NCI-H748 (cell line): ENCODE measurements at regions not wholly inside any gene's neighbourhood (a gene's known extent, or its start where the extent isn't known, plus 50 kb on each side); places are given as distances from the start of the nearest gene placed in this dataset.
"Not testable (repeated sequence)": the region's sequence is repeated elsewhere in the genome, so short reads cannot be mapped to it uniquely, and the experiment has no call there.

Source experiments
- DNase-seq: peaks from one replicate; lab custom pipeline; 2025; ENCODE audit not compliant: unreplicated experiment; lab: John Stamatoyannopoulos, UW

DNA sequence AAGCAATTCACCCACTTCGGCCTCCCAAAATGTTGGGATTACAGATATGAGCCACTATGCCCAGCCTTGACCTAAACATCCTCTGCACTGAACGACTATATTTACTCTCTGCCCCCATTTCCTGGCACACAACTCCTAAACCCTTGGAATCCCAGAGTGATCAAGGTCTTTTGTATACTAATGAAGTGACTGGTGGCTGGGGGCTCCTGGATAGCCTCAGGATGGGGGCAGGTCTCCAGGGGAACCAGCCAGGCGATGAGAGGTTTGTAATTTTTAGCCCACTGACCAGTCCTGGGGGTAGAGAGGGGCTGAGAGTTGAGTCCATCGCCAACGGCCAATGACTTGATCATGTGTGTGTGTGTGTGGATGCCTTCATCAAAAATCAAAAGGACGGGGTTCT lies 71.1 kb downstream of the FAM50B start:
- no peak for DNase-seq

DNA sequence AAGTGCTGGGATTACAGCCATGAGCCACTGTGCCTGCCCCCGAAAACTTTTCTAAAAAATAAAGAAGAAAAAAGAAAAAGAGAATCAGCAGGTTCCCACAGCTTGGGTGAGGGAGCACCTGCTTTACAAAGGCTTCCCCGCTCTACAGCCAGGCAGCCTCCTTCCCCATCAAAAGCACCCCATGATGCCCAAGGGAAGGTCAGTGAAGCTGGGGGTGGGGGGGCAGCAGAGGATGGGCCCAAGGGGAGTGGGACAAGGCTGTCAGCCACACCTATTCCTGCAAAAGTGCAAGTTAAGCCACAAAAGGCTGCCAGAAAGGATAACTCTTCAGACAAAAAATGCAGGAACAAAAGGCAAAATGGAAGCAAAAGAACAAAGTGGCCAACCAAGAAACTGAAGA lies 72.5 kb downstream of the FAM50B start:
- no peak for DNase-seq

DNA sequence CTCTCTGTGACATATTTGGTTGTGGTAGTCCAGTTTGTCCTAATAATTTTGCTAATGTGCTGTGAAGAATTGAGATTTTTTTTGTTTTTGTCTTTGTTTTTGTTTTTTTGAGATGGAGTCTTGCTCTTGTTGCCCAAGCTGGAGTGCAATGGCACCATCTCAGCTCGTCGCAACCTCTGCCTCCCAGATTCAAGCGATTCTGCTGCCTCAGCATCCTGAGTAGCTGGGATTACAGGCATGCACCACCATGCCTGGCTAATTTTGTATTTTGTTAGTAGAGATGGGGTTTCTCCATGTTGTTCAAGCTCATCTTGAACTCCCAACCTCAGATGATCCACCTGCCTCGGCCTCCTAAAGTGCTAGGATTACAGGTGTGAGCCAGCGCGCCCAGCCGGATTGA lies 73.4 kb downstream of the FAM50B start:
- not testable (repeated sequence) for DNase-seq

DNA sequence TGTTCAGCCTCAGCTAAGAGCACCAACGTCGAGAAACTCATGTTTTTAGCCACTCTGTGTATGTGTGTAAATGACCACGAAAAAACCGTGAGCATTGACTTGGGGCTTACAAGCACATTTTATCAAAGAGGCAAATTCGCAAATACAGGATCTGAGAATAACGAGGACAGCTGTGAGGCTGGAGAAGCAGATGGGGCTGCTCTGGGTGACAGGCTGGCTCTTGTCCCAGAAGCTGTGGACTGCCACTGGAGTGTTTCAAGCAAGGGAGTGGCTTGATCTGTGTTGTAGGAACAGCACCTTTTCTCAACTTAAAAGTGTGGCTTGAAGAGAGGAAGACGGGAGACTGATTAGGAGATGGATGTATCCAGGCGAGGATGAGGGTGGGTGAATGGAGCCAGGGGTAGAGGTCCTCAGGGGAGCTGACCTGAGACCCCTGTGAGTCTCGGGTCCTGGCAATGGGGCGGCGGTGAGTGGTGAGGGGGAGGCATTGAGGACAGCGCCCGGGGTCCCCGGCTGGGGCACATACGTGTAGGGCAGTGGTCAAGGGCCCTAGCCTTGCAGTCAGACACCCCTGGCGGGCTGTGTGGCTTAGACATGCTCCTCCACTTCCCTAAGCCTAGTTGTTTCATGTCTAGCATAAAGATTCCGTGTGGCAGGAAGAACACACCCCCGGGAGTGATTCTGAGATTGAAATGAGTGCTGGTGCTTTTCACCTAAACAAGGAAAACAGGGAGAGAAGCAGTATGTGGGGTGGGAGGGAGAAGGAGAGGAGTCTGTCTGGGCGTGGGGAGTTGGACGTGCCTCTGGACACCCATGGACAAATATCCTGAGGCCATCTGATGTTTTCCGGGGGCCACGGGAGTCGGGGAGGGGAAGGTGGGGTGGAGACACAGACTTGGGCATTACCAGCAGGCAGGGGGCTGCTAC lies 76.3 kb downstream of the FAM50B start:
- DNase-seq: not testable (repeated sequence)

DNA sequence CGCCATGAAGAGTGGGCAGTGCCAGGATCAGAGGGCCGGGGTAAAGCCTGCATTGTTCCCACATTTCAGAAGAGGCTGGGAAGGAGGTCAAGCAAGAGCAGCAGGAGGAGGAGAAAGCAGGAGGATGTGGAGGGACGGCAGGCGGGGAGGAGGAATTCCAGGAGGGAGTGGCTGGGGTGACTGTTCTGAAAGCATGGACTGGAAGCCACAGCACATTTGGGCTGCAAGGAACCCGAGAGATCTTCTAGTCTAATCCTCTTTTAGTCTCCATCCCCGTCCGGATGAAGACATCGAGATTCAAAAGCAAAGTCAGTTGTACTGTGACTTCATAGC lies 76.9 kb downstream of the FAM50B start:
- no peak for DNase-seq

DNA sequence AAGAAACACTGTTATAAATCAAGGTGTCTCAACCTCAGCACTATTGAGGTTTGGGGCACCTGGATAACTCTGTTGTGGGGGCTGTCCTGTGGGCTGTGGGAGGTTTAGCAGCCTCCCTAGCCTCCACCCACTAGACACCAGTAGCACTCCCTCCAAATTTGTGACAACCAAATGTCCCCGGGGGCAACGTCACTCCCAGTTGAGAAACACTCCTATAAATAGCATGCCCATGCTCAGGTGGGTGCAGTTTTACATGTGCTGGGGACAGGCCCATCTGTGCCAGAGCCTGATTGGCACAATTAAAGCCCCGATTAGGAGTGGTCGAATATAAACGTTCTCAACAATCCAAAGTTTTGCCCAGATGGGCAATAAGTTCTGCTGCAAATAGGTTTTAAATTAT lies 78.9 kb downstream of the FAM50B start:
- no peak for DNase-seq

DNA sequence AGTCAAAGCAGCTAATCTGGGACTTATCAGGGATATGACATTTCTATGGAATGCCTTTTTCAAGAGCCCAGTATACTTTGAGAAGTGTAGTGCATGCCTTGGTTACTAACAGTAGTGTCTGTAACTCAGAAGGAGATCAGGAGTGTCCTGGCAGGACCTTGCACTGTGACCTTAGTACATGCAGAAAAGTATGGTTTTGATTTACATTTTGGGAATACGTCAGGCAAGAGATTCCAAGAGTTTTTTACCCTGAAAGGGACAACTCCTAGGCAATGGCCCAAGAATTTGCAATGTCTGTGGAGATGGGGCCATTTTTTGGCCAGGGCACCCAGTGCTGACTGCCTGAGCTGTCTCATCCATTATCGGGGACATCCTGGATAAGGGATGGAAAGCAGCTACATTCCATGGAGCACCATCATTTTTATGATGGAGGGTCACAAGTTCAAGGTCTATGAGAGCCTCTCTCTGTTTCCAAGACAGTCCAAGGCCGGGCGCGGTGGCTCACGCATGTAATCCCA lies 80.2 kb downstream of the FAM50B start:
- DNase-seq: no peak

DNA sequence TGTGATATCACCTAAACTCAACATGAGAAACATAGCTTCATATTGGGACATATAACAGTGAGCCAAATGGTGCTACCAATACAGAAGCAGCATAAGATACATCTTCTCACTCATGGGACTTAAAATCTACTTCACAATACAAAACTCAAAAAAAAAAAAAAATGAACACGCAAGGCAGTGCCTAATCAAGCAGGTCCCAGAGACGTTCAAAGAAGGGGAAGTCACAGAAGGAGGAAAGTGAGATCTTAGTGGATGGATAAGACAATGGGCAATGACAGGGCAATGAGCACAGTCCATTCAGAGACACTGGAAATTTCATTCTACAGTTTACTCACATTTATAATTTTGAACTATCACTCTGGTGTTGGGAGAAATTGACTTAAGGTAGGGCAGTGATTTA lies 88.3 kb downstream of the FAM50B start:
- no peak for DNase-seq

DNA sequence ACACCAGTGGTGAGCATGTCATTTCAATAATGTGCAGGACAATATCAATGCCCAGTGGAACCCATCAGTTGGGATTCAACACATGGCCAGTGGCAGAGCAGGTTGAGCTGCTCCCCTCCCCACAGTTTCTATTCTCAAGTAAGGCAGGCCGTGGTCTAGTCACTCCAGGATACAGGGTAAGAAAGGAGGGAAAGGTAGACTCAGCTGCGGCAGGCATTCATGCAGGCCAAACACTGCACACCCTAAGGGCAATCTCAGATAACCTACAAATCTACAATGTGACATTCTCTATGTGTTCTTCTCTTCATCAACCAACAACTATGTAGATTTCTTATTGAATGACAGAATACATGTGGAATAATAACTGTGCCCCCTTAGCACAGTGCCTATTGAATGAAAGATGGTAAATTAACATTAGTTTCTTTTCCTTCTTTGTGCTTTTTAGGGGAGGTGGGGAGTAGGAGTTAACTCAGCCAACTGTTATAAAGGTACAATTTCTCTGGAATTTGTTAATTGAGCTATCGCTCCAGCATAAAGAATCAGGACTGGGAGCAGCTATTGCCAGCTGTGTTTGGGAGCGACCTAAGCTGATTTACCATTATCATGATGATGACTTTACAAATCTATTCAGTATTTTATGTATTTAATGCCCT lies 89.7 kb downstream of the FAM50B start:
- no peak for DNase-seq

DNA sequence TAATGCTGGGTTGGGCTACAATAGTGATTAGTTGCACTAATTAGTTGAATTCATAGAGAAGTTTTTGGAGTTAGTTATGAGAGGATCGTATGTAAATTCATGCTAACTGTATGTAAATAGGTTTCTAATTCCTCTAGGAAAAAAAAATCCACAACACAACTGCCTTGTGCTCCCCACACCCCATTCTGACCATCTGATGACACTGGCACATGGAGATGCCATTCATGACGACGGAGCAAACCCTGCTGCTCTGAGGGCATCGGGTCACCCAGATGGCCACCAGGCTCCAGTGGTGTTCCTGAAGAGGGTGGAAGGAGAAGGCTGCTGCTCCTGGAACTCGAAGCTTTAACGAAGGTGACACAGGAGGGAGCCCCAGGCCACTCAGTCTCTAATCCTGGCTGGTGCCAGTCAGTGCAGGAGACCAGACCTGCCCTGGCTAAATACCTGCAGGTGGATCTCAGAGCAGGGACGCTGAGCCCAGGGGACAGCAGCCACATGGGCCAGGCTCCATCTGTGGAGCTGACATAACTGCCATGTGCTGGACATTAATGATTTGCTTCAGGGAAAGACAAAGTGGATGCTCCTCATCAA lies 90.3 kb downstream of the FAM50B start:
- DNase-seq: no peak

DNA sequence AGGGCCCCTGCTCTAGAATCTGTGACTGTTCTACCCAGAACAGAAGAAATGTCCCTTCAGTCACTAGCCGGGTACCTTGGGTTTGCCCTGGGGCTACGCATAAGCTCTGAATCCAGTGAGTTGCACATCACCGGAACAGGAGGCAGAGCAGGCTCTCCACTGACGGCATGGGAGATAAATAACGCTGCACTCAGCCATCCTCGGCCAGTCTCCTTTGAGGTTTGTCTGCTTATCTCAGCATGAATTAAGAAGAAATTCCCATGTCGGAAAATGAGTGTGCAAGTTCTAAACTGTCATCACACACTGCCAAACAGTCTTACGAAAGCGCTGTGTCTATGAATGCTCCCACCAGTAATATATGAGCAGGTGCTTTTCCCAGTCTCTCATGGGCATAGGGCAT lies 90.8 kb downstream of the FAM50B start:
- no peak for DNase-seq

DNA sequence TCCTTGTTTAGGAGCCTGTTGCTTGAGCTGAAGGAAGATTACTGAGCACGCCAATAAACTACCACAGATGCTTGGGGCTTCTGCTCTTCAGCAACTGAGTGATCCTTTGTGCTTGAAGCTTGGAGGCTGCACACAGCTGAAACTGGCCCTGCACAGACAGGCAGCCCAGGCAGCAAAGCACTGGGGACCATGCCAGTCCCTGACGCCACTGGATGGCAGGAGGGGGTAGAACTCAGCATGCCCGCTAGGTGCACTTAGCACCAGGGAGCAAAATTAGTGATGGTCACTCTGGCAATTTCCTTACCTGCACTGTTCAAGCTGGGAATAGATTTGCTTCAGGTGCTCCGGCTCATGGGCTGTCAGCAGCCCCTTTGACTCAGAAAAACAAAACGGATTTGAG lies 91.5 kb downstream of the FAM50B start:
- DNase-seq: no peak

DNA sequence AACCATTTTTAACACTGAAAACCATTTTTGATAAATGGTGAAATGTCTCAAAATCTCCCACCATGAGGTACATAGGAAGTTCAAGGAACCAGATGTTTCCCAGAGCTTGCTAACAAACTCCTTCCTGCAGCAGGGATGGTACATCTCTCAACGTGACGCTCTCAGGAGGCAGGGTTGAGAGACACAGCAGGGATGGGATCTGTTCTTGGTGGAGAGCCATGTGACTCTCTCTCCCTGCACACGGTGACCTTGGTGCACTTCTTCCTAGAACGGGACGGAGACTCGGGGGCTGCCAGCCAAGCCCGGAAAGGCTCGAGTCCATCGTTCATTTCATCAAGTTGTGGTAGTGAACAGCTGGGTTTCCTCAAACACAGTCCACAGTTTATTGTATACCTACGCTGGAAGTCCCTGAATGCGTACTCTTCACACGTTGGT lies 94.2 kb downstream of the FAM50B start:
- no peak for DNase-seq

DNA sequence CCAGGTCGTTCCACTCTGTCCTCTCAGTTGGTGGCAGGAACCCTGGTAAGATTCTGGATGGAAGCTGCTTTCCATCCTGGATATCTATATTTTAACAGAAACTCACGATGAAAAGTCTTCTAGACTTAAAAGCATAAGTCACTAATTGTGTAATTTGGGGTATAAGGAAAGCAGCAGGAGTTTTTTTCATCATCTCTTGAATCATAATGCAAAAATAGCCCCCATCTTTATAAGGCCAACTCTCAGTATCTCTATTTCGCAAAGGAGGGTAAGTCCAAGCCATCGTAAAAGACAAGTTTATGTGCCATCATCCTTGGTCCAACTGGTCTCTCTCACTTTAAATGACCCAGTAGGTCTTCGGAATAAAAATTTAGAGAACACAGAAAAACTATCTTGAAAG lies 95.1 kb downstream of the FAM50B start:
- DNase-seq: no peak

DNA sequence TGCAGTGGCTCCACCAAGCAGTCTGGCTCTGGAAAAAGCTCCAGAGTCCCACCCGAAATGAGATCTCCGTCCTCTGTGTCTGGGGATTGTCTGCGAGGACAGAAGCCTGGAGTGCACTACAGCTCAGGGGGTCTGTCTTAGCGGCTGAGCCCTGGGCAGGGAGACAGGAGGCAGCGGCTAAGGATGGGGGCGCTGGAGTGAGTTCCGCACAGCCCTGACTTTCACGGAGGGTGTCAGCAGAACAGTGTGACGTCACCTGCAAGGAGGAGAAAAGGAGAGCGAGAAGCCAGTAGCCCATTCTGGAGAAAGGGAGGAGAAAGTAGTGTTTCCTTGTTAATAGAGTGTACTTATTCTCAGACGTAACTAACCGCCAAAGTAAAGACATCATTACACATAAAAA lies 97.6 kb downstream of the FAM50B start:
- DNase-seq: no peak

DNA sequence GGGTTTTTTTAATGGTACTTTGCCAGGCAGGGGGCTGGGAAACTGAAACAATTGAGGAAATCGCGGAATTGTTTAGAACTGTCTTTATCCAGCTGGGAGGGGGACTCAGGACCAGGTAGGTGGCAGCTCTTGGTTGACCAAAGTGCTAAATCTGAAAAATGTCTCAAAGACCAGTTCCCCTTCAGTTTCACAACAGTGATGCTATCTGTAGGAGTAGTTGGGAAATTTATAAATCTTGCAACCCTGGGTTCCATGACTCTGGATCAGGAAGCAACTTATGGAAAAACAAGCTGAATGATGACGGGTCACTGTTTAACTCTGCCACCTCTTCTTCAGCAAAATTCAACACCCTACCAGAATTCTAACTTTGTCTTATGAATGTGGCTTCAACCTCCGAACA lies 99.7 kb downstream of the FAM50B start:
- no peak for DNase-seq

DNA sequence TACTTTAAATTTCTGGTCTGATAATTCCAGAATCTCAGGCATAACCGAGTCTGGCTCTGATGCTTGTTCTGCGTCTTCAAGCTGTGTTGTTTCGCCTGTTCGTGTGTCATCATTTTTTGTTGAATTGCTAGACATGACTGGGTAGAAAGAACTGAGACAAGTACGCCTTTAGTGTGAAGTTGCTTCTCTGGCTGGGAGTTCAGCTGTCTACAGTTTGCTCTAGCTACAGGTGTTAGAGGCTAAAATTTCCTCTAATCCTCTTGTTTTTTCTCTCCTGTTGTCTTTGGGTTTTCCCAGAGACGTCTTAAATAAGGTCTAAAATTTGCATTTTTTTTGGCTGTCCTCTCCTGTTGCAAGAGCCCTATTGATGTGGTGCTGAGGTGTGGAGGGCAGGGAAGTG lies 100.3 kb downstream of the FAM50B start:
- no peak for DNase-seq

DNA sequence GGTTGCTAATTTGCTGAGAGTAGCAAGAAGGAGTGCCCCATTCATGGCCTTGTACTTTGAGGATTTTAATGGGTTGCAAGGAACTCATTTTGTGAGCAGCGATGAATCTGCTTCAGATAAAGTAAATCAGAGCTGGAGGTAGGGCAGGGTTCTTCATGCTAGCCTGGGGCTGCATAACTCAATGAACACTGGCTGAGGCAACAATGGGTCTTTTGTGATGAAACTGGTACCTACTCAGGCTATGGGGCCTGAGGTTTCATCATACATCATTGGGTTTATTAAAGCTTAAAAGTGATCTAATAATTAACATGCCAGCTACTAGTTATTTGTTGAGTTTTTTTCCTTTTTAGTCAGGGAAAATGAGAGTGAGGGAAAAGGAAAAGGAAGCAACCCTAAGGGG lies 106.9 kb downstream of the FAM50B start:
- no peak for DNase-seq

DNA sequence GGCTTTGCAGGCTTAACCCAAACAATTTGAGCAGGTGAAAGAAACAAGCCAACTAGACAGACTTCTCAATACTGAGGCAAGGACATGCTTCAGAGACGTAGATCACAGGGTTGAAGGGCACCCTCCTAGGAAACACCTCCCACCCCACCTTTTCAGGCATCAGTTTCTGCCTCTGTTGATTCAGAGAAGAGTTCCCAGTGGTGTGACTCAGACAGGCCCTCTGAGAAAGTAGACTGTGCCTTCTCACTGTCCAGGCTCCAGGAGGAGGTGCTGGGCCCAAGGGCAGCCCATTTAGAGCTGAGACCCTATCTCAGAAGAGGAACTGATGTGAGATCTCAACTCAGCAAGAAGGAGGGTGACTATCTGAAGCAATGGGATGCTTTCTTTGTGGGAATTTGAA lies 108.1 kb downstream of the FAM50B start:
- no peak for DNase-seq

DNA sequence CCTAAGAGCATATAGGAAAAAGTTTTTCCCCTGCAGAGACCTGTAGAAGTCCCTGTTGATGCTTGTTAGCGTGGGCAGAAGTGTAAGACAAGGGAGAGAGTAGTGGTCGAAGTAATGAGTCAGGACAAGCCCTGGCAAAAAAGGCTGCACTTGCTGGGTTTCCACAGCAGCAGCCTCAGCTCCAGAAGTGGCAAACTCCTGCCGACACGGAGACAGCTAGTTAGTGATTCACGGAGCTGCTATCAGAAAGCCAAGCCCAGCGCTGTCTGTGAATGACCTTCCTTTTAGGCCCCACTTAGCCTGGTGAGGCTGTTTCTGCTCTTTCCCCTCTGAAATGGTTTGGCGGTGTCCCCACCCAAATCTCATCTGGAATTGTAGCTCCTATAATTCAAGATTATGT lies 109.1 kb downstream of the FAM50B start:
- DNase-seq: no peak

DNA sequence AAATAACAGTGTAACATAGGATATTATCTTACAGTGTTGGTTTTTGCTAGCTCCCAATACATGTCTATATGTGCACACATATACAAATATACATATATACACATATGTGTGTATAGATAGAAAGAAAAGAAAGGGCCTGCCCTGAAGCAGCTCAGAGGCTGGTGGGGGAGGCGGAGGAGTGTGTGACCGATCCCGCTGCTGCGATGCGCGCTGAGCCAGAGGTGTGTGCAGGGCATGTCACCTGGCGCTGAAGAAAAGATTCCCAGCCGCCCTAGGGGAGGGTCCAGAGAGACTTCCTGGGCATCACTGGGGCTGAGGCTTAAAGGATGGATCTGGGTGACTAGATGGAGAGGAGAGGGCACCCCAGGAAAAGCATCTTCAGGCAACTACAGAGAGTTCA lies 110.2 kb downstream of the FAM50B start:
- no peak for DNase-seq

DNA sequence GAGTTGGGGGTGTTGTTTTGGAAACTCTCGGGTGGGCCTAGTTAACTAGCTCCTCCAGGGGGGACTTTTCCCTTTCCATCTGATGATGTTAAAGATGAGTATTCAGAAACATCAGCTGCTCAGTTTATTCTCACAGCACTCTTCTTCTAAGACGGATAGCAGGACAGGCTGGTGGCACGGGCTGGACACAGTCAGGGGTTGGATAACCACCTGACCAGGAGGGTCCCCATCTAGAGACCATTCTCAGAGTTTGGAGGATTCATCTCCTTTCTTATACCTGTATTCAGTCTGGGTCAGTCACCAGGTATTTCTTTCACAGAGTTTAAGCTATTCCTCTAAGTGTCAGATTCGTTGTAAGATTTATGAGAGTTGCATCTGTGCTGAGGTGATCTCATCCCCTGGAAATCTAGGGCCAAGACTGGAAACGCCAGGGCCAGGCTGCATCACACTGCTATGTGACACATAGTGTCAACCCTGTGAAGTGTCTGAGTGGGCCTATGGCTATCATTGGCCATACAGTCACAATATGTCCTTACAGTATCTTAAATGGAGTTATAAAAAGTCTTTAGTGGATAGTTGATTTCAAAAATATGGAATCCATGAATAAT lies 111.7 kb downstream of the FAM50B start:
- no peak for DNase-seq
